GM23338 (cell line): ENCODE measurements at regions not wholly inside any gene's neighbourhood (a gene's known extent, or its start where the extent isn't known, plus 50 kb on each side); places are given as distances from the start of the nearest gene placed in this dataset.

Experiments used
- ATAC-seq: fragments of 200-7000 bp; cut with Tn5 transposase; 3 replicates; pipeline ENCODE4 v1.9.1; 2020
- DNase-seq: peaks from one replicate; pipeline ENCODE4 v3.0.0-alpha.2; 2015; ENCODE audit warnings: low spot score
- H2AFZ ChIP-seq: fragments of 200-600 bp; sonication (generic); 2 replicates; pipeline ENCODE4 v1.8.0; 2016; ENCODE audit warnings: antibody characterized with exemption, mild to moderate bottlenecking, moderate library complexity
- H3F3A ChIP-seq: fragments of 200-600 bp; sonication (generic); replicated peaks from 2 replicates; pipeline ENCODE4 v1.8.0; 2017; ENCODE audit warnings: antibody characterized with exemption, mixed run types, low read depth
- H3K27ac ChIP-seq: fragments of 200-600 bp; sonication (generic); 2 replicates; pipeline ENCODE4 v1.6.1; 2016; ENCODE audit warnings: low read depth
- H3K27me3 ChIP-seq: fragments of 200-600 bp; sonication (generic); 2 replicates; pipeline ENCODE4 v1.8.0; 2016; ENCODE audit warnings: mild to moderate bottlenecking, mixed run types, moderate library complexity; ENCODE audit not compliant: insufficient read depth
- H3K36me3 ChIP-seq: fragments of 200-600 bp; sonication (generic); 2 replicates; pipeline ENCODE4 v1.8.0; 2016; ENCODE audit warnings: mild to moderate bottlenecking; ENCODE audit not compliant: insufficient read depth
- H3K4me1 ChIP-seq: fragments of 200-600 bp; sonication (generic); 2 replicates; pipeline ENCODE4 v1.8.0; 2016; ENCODE audit warnings: mild to moderate bottlenecking, moderate library complexity; ENCODE audit not compliant: insufficient read depth
- H3K4me2 ChIP-seq: fragments of 200-600 bp; sonication (generic); 2 replicates; pipeline ENCODE4 v1.7.1; 2017; ENCODE audit warnings: mixed run types
- H3K4me3 ChIP-seq: fragments of 200-600 bp; sonication (generic); 2 replicates; pipeline ENCODE4 v1.6.1; 2016; ENCODE audit warnings: mixed run types
- H3K79me2 ChIP-seq: fragments of 200-600 bp; sonication (generic); replicated peaks from 2 replicates; pipeline ENCODE4 v1.8.0; 2017; ENCODE audit warnings: mild to moderate bottlenecking; ENCODE audit not compliant: insufficient read depth
- H3K9me2 ChIP-seq: fragments of 200-600 bp; sonication (generic); 2 replicates; pipeline ENCODE4 v1.8.0; 2017; ENCODE audit not compliant: insufficient read depth
- H4K20me1 ChIP-seq: fragments of 200-600 bp; sonication (generic); replicated peaks from 2 replicates; pipeline ENCODE4 v1.8.0; 2017; ENCODE audit warnings: mild to moderate bottlenecking; ENCODE audit not compliant: insufficient read depth
- H3K27ac Mint-ChIP-seq: 2 replicates; pipeline ENCODE4 v1.8.0; 2020; ENCODE audit warnings: inconsistent platforms, mild to moderate bottlenecking, moderate library complexity, mixed read lengths
- H3K27me3 Mint-ChIP-seq: 3 replicates; pipeline ENCODE4 v1.8.0; 2022; ENCODE audit warnings: low read depth, mild to moderate bottlenecking, moderate library complexity, mixed read lengths, inconsistent platforms; ENCODE audit not compliant: insufficient read depth, poor library complexity
- H3K36me3 Mint-ChIP-seq: 3 replicates; pipeline ENCODE4 v1.8.0; 2021; ENCODE audit warnings: low read depth, mild to moderate bottlenecking, inconsistent platforms, moderate library complexity, mixed read lengths
- H3K4me1 Mint-ChIP-seq: 3 replicates; pipeline ENCODE4 v1.8.0; 2020; ENCODE audit warnings: mild to moderate bottlenecking, inconsistent platforms, mixed read lengths
- H3K4me3 Mint-ChIP-seq: 3 replicates; pipeline ENCODE4 v1.8.0; 2021; ENCODE audit warnings: moderate library complexity, mild to moderate bottlenecking, inconsistent platforms, mixed read lengths
- H3K9me3 Mint-ChIP-seq: 3 replicates; pipeline ENCODE4 v1.8.0; 2020; ENCODE audit warnings: moderate library complexity, mild to moderate bottlenecking, inconsistent platforms, mixed read lengths
- CREB1 ChIP-seq: fragments of 250-450 bp; sonication (Bioruptor Pico); IDR thresholded peaks from 2 replicates; pipeline ENCODE4 v1.5.0; 2020; ENCODE audit warnings: low read depth, mild to moderate bottlenecking, moderate library complexity
- EZH2 ChIP-seq: fragments of 200-600 bp; sonication (generic); IDR thresholded peaks from one replicate; pipeline ENCODE4 v1.8.0; 2017; ENCODE audit warnings: antibody characterized with exemption, mild to moderate bottlenecking, low read depth; ENCODE audit not compliant: unreplicated experiment
- EZH2phosphoT487 ChIP-seq: fragments of 200-600 bp; sonication (generic); IDR thresholded peaks from one replicate; pipeline ENCODE4 v1.8.1; 2018; ENCODE audit warnings: antibody characterized with exemption; ENCODE audit not compliant: unreplicated experiment
- JUNB ChIP-seq: IDR thresholded peaks from one replicate; pipeline ENCODE4 v1.6.1; 2016; ENCODE audit warnings: antibody characterized with exemption; ENCODE audit not compliant: unreplicated experiment
- NANOG ChIP-seq: IDR thresholded peaks from 2 replicates; pipeline ENCODE4 v1.6.1; 2016; ENCODE audit warnings: antibody characterized with exemption, borderline replicate concordance
- POLR2AphosphoS5 ChIP-seq: IDR thresholded peaks from 2 replicates; pipeline ENCODE4 v1.6.1; 2016; ENCODE audit warnings: antibody characterized with exemption, low read depth
- STAT1 ChIP-seq: IDR thresholded peaks from one replicate; pipeline ENCODE4 v1.6.1; 2016; ENCODE audit warnings: antibody characterized with exemption; ENCODE audit not compliant: unreplicated experiment
- ZNF114 ChIP-seq: fragments of 250-450 bp; sonication (Bioruptor Pico); IDR thresholded peaks from 2 replicates; pipeline ENCODE4 v1.5.0; 2020; ENCODE audit warnings: mild to moderate bottlenecking, moderate library complexity
- ZNF331 ChIP-seq: fragments of 250-450 bp; sonication (Bioruptor Pico); IDR thresholded peaks from 2 replicates; pipeline ENCODE4 v1.5.0; 2020; ENCODE audit warnings: low read depth, mild to moderate bottlenecking, moderate library complexity
- TF ChIP-seq, protein P1 (sequence below), 2 experiments: fragments of 200-600 bp in 1 of 2; sonication (generic) in 1 of 2; conservative IDR thresholded peaks; 2 replicates each; pipeline versions ENCODE4 v1.5.1 to v1.6.1; 2016 to 2017; ENCODE audit warnings: antibody characterized with exemption in 2 of 2, low read depth in 2 of 2, mild to moderate bottlenecking in 2 of 2, moderate library complexity in 1 of 2
- TF ChIP-seq, protein P2 (sequence below): fragments of 250-450 bp; sonication (Bioruptor Pico); IDR thresholded peaks from 2 replicates; pipeline ENCODE4 v1.5.0; 2020; ENCODE audit warnings: mild to moderate bottlenecking, moderate library complexity
- TF ChIP-seq, protein P3 (sequence below): IDR thresholded peaks from 2 replicates; pipeline ENCODE4 v1.6.1; 2016; ENCODE audit warnings: antibody characterized with exemption
- TF ChIP-seq, protein P4 (sequence below): IDR thresholded peaks from one replicate; pipeline ENCODE4 v1.6.1; 2018; ENCODE audit warnings: antibody characterized with exemption; ENCODE audit not compliant: unreplicated experiment

DNA sequence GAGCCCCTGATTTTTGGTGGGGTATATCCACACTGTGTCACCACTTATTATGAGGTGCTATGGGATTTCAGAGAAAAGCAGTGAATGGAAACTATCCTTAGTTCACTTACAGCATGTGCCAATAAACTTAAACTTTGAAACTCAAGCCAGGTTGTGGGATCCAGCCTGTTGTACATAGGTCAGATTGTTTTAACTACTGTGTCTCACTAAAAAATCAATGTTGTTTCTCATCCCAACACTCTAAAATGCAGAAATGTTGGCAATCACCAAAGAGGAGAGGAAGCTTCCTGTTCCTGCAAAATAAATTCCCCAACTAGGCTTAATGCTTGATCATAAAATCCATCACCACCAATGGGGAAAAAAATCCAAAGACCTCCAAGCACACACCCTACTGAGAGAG, 173.7 kb upstream of the ONECUT1 start:
- Mint-ChIP-seq H3K36me3 (no peaks in the 10 kb centered on the region), H3K27ac (no peak overlapping the region), H3K4me1 (peaks cover 12% of the 10 kb centered on the region; the same call in 2 of the 3 replicates), H3K27me3 (no peaks in the 10 kb centered on the region), H3K9me3 (no peaks in the 10 kb centered on the region), H3K4me3 (no peak overlapping the region)
- no peak overlapping the region for H3K27ac ChIP-seq
- no peaks in the 10 kb centered on the region for H4K20me1 ChIP-seq
- no peak for ATAC-seq
- no peaks in the 10 kb centered on the region for H3F3A ChIP-seq
- no peaks in the 10 kb centered on the region for H3K4me1 ChIP-seq
- no peaks in the 10 kb centered on the region for H3K79me2 ChIP-seq
- H3K27me3 ChIP-seq: no peaks in the 10 kb centered on the region
- no peaks in the 10 kb centered on the region for H3K9me2 ChIP-seq
- H3K36me3 ChIP-seq: no peaks in the 10 kb centered on the region
- DNase-seq: no peak
- no peak overlapping the region for H3K4me2 ChIP-seq
- H3K4me3 ChIP-seq: no peak overlapping the region
- TF ChIP-seq STAT1: no peak
- no peak for TF ChIP-seq JUNB
- TF ChIP-seq, protein P1, sequence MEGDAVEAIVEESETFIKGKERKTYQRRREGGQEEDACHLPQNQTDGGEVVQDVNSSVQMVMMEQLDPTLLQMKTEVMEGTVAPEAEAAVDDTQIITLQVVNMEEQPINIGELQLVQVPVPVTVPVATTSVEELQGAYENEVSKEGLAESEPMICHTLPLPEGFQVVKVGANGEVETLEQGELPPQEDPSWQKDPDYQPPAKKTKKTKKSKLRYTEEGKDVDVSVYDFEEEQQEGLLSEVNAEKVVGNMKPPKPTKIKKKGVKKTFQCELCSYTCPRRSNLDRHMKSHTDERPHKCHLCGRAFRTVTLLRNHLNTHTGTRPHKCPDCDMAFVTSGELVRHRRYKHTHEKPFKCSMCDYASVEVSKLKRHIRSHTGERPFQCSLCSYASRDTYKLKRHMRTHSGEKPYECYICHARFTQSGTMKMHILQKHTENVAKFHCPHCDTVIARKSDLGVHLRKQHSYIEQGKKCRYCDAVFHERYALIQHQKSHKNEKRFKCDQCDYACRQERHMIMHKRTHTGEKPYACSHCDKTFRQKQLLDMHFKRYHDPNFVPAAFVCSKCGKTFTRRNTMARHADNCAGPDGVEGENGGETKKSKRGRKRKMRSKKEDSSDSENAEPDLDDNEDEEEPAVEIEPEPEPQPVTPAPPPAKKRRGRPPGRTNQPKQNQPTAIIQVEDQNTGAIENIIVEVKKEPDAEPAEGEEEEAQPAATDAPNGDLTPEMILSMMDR (conservative IDR thresholded peaks at IDR 0.05; ENCODE audit: low read depth in 2 of 2): no peak
- no peak for TF ChIP-seq NANOG
- no peak for TF ChIP-seq CREB1 (CRISPR knock-in tag)
- TF ChIP-seq, protein P2, sequence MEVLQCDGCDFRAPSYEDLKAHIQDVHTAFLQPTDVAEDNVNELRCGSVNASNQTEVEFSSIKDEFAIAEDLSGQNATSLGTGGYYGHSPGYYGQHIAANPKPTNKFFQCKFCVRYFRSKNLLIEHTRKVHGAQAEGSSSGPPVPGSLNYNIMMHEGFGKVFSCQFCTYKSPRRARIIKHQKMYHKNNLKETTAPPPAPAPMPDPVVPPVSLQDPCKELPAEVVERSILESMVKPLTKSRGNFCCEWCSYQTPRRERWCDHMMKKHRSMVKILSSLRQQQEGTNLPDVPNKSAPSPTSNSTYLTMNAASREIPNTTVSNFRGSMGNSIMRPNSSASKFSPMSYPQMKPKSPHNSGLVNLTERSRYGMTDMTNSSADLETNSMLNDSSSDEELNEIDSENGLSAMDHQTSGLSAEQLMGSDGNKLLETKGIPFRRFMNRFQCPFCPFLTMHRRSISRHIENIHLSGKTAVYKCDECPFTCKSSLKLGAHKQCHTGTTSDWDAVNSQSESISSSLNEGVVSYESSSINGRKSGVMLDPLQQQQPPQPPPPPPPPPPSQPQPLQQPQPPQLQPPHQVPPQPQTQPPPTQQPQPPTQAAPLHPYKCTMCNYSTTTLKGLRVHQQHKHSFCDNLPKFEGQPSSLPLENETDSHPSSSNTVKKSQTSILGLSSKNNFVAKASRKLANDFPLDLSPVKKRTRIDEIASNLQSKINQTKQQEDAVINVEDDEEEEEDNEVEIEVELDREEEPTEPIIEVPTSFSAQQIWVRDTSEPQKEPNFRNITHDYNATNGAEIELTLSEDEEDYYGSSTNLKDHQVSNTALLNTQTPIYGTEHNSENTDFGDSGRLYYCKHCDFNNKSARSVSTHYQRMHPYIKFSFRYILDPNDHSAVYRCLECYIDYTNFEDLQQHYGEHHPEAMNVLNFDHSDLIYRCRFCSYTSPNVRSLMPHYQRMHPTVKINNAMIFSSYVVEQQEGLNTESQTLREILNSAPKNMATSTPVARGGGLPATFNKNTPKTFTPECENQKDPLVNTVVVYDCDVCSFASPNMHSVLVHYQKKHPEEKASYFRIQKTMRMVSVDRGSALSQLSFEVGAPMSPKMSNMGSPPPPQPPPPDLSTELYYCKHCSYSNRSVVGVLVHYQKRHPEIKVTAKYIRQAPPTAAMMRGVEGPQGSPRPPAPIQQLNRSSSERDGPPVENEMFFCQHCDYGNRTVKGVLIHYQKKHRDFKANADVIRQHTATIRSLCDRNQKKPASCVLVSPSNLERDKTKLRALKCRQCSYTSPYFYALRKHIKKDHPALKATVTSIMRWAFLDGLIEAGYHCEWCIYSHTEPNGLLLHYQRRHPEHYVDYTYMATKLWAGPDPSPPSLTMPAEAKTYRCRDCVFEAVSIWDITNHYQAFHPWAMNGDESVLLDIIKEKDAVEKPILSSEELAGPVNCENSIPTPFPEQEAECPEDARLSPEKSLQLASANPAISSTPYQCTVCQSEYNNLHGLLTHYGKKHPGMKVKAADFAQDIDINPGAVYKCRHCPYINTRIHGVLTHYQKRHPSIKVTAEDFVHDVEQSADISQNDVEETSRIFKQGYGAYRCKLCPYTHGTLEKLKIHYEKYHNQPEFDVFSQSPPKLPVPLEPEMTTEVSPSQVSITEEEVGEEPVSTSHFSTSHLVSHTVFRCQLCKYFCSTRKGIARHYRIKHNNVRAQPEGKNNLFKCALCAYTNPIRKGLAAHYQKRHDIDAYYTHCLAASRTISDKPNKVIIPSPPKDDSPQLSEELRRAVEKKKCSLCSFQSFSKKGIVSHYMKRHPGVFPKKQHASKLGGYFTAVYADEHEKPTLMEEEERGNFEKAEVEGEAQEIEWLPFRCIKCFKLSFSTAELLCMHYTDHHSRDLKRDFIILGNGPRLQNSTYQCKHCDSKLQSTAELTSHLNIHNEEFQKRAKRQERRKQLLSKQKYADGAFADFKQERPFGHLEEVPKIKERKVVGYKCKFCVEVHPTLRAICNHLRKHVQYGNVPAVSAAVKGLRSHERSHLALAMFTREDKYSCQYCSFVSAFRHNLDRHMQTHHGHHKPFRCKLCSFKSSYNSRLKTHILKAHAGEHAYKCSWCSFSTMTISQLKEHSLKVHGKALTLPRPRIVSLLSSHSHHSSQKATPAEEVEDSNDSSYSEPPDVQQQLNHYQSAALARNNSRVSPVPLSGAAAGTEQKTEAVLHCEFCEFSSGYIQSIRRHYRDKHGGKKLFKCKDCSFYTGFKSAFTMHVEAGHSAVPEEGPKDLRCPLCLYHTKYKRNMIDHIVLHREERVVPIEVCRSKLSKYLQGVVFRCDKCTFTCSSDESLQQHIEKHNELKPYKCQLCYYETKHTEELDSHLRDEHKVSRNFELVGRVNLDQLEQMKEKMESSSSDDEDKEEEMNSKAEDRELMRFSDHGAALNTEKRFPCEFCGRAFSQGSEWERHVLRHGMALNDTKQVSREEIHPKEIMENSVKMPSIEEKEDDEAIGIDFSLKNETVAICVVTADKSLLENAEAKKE (CRISPR knock-in tag): no peak
- no peak for TF ChIP-seq ZNF114 (CRISPR knock-in tag)
- TF ChIP-seq EZH2phosphoT487: no peak
- TF ChIP-seq, protein P3, sequence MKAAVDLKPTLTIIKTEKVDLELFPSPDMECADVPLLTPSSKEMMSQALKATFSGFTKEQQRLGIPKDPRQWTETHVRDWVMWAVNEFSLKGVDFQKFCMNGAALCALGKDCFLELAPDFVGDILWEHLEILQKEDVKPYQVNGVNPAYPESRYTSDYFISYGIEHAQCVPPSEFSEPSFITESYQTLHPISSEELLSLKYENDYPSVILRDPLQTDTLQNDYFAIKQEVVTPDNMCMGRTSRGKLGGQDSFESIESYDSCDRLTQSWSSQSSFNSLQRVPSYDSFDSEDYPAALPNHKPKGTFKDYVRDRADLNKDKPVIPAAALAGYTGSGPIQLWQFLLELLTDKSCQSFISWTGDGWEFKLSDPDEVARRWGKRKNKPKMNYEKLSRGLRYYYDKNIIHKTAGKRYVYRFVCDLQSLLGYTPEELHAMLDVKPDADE: no peak
- no peak for TF ChIP-seq POLR2AphosphoS5
- no peak for TF ChIP-seq ZNF331 (CRISPR knock-in tag)
- TF ChIP-seq, protein P4, sequence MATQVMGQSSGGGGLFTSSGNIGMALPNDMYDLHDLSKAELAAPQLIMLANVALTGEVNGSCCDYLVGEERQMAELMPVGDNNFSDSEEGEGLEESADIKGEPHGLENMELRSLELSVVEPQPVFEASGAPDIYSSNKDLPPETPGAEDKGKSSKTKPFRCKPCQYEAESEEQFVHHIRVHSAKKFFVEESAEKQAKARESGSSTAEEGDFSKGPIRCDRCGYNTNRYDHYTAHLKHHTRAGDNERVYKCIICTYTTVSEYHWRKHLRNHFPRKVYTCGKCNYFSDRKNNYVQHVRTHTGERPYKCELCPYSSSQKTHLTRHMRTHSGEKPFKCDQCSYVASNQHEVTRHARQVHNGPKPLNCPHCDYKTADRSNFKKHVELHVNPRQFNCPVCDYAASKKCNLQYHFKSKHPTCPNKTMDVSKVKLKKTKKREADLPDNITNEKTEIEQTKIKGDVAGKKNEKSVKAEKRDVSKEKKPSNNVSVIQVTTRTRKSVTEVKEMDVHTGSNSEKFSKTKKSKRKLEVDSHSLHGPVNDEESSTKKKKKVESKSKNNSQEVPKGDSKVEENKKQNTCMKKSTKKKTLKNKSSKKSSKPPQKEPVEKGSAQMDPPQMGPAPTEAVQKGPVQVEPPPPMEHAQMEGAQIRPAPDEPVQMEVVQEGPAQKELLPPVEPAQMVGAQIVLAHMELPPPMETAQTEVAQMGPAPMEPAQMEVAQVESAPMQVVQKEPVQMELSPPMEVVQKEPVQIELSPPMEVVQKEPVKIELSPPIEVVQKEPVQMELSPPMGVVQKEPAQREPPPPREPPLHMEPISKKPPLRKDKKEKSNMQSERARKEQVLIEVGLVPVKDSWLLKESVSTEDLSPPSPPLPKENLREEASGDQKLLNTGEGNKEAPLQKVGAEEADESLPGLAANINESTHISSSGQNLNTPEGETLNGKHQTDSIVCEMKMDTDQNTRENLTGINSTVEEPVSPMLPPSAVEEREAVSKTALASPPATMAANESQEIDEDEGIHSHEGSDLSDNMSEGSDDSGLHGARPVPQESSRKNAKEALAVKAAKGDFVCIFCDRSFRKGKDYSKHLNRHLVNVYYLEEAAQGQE: no peak
- no peak for TF ChIP-seq EZH2
- H2AFZ ChIP-seq: no peak overlapping the region; the same call in 1 of the 2 replicates
